22Rv1 (cell line): ENCODE measurements at regions not wholly inside any gene's neighbourhood (a gene's known extent, or its start where the extent isn't known, plus 50 kb on each side); places are given as distances from the start of the nearest gene placed in this dataset.

Experiments used
- ZFX ChIP-seq: fragments of 450-650 bp; IDR thresholded peaks from 2 replicates; pipeline ENCODE4 v1.6.1; 2017; ENCODE audit warnings: antibody characterized with exemption, borderline replicate concordance
- TF ChIP-seq, protein P1 (sequence below): fragments of 450-650 bp; IDR thresholded peaks from 2 replicates; pipeline ENCODE4 v1.5.1; 2017; ENCODE audit warnings: mild to moderate bottlenecking

DNA sequence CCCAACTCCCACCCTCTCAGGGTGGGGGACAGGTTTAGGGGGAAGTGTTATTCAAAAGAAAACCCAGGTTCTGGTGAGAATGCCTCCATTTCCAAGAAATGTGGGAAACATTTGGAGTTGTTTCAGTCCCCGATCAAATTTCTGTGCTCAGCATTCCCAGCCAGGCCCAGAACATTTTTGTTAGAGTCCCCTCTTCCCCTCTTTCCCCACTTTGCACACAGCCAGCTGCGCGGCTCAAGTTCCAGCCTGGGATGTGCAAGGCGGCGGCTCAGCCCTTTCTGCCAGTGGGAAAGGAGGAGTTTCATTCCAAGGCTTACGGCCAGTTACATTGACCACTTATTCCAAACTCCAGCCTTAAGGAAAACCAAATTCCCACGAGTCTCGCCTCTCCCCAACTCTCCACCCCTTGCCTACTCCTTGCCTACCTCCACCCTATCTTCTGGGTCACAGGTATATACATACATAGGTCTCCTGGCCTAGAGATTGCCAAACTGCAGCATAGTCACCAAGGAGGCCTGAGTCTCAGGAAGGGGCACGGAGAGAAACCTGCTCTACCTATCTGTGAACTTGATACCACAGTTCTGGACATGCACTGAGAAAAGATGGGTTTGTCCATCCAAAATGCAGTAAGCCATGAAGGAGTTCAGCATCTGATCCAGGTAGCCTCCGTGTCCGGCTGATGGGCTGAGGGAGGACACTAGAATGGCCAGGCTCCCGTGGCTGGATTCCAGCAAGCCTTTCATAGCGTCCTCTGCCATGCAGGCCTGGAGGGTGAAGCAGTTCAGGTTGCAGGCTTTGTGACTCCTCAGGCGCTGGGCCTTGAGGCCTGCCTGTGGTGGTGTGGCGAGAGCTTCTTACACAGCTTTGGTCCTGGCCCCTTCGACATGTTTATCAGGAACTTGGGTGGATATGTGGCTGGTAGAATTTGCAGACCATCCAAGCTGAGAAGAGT is 154.5 kb downstream of the ZFP36L2 start:
- TF ChIP-seq, protein P1, sequence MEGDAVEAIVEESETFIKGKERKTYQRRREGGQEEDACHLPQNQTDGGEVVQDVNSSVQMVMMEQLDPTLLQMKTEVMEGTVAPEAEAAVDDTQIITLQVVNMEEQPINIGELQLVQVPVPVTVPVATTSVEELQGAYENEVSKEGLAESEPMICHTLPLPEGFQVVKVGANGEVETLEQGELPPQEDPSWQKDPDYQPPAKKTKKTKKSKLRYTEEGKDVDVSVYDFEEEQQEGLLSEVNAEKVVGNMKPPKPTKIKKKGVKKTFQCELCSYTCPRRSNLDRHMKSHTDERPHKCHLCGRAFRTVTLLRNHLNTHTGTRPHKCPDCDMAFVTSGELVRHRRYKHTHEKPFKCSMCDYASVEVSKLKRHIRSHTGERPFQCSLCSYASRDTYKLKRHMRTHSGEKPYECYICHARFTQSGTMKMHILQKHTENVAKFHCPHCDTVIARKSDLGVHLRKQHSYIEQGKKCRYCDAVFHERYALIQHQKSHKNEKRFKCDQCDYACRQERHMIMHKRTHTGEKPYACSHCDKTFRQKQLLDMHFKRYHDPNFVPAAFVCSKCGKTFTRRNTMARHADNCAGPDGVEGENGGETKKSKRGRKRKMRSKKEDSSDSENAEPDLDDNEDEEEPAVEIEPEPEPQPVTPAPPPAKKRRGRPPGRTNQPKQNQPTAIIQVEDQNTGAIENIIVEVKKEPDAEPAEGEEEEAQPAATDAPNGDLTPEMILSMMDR: no peak
- no peak for TF ChIP-seq ZFX
